ENCODE measurements at regions not wholly inside any gene's neighbourhood (a gene's known extent, or its start where the extent isn't known, plus 50 kb on each side); places are given as distances from the start of the nearest gene placed in this dataset.

DNA sequence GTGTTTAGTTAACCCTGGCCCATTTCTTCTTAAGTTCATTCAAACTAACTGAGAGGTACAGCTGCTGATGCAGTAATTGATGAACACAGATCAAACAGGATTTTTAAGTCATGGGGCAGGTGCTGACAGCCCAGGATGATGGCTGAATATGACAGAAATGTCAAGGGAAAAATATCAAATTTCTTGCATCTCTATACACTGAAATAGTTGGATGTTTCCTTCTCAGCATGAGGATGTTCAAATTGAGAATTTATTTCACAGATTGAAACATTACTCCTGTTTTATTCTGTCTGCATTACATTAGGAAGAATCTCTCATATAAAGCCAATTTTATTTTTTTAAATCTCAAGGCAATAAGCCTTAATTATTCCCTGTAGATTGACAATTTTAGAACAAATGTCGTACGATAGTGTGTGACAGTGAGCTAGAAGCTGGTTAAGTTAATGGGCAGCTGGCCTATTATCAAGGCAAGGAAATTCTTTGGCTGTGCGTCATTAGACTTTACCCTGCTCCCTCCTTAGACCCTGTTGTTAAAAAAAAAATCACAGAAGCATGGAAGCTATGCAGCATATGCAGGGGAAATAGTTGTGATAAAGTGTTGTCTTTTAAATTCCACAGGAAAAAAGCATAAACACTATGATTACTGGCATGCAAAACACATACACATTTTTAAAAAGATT, 183.8 kb upstream of the KCNMB2 start:
- H3K4me1 Mint-ChIP-seq: peaks cover 9% of the 10 kb centered on the region
- H3K27ac Mint-ChIP-seq: no peak overlapping the region
- TF ChIP-seq JAZF1 (CRISPR knock-in tag; IDR thresholded peaks at IDR 0.05): no peak
- ATAC-seq: peak; percentile 60
- peaks cover 8% of the 10 kb centered on the region; the same call in 1 of the 2 replicates for H3K36me3 Mint-ChIP-seq
- peaks cover 13% of the 10 kb centered on the region for H3K9me3 Mint-ChIP-seq
- H3K27me3 Mint-ChIP-seq (ENCODE audit: low read depth): no peaks in the 10 kb centered on the region; the same call in 1 of the 2 replicates
- POLR2A ChIA-PET: no interaction called here
- no peak for DNase-seq (ENCODE audit: low spot score)
- no peak overlapping the region for H3K4me3 Mint-ChIP-seq
- CTCF ChIA-PET: no interaction called here

DNA sequence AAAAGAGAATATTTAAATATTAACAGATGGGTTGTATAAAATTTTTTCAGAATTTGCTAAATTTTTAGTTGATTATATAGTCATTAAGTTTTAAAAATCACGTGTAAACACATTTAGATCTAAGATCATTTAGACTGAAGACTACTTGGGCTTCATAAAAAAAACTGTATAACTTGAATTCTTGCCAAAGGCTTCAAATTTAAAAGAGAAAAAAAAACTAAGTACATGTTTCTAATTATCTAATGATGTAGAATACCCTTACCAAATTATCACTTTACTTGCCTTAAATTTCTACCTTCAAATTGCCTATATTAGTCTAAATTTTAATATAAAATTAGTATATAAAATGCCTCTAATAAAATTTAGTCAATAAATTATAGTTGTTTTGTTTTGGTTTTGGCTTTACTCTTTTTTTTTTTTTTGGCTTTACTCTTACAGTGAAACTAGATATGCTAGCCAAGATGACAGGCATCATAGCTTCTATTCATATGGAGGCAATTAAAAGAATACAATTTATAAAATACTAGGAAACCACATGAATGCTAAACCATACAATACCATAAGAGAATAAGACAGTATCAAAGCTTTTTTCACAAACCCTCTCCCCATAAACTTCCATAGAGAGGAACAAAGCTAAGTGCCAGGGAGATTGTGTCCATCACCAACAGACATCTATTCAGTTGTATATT, 183.1 kb upstream of the KCNMB2 start:
- DNase-seq (ENCODE audit: low spot score) (no peak), ATAC-seq (no peak)
- TF ChIP-seq ZNF416 (CRISPR knock-in tag; IDR thresholded peaks at IDR 0.05): no peak
- TF ChIP-seq NR3C1 (CRISPR knock-in tag; conservative IDR thresholded peaks at IDR 0.05; ENCODE audit: low read depth): no peak
- no peak for TF ChIP-seq GTF2I (CRISPR knock-in tag; conservative IDR thresholded peaks at IDR 0.05)
- TF ChIP-seq, protein P1, sequence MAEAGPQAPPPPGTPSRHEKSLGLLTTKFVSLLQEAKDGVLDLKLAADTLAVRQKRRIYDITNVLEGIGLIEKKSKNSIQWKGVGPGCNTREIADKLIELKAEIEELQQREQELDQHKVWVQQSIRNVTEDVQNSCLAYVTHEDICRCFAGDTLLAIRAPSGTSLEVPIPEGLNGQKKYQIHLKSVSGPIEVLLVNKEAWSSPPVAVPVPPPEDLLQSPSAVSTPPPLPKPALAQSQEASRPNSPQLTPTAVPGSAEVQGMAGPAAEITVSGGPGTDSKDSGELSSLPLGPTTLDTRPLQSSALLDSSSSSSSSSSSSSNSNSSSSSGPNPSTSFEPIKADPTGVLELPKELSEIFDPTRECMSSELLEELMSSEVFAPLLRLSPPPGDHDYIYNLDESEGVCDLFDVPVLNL (CRISPR knock-in tag; IDR thresholded peaks at IDR 0.05; ENCODE audit: borderline replicate concordance, low read depth): no peak
- TF ChIP-seq, protein P2, sequence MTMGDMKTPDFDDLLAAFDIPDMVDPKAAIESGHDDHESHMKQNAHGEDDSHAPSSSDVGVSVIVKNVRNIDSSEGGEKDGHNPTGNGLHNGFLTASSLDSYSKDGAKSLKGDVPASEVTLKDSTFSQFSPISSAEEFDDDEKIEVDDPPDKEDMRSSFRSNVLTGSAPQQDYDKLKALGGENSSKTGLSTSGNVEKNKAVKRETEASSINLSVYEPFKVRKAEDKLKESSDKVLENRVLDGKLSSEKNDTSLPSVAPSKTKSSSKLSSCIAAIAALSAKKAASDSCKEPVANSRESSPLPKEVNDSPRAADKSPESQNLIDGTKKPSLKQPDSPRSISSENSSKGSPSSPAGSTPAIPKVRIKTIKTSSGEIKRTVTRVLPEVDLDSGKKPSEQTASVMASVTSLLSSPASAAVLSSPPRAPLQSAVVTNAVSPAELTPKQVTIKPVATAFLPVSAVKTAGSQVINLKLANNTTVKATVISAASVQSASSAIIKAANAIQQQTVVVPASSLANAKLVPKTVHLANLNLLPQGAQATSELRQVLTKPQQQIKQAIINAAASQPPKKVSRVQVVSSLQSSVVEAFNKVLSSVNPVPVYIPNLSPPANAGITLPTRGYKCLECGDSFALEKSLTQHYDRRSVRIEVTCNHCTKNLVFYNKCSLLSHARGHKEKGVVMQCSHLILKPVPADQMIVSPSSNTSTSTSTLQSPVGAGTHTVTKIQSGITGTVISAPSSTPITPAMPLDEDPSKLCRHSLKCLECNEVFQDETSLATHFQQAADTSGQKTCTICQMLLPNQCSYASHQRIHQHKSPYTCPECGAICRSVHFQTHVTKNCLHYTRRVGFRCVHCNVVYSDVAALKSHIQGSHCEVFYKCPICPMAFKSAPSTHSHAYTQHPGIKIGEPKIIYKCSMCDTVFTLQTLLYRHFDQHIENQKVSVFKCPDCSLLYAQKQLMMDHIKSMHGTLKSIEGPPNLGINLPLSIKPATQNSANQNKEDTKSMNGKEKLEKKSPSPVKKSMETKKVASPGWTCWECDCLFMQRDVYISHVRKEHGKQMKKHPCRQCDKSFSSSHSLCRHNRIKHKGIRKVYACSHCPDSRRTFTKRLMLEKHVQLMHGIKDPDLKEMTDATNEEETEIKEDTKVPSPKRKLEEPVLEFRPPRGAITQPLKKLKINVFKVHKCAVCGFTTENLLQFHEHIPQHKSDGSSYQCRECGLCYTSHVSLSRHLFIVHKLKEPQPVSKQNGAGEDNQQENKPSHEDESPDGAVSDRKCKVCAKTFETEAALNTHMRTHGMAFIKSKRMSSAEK (CRISPR knock-in tag; IDR thresholded peaks at IDR 0.05; ENCODE audit: borderline replicate concordance): no peak
- TF ChIP-seq ZNF396 (CRISPR knock-in tag; IDR thresholded peaks at IDR 0.05; ENCODE audit: borderline replicate concordance): no peak
- no peak for TF ChIP-seq HMGA2 (CRISPR knock-in tag; IDR thresholded peaks at IDR 0.05)
- TF ChIP-seq, protein P3, sequence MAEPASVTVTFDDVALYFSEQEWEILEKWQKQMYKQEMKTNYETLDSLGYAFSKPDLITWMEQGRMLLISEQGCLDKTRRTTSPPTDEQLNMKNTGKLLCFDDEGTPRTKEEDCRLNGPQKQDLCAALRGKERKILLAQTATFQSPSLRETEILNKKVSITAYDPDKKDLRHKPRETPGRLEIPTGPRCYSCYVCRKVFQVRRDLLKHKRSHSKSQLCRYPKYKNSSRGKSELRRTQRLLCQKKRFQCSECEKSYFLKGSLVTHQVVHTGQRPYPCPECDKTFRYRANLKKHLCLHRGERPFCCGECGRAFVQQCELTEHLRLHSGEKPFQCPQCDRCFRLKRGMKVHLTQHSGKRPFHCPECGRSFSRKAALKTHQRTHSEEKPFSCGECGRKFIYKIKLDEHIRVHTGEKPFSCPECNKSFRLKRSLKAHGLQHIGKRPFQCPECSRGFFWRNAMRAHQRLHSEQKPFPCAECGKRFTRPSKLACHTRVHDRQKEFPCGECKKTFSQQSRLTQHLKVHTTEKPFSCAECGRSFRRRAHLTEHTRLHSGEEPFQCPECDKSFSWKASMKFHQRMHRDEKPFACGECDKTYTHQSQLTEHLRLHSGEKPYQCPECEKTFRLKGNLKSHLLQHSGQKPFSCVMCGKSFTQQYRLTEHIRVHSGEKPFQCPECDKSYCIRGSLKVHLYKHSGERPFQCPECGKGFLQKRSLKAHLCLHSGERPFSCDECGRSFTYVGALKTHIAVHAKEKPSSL (CRISPR knock-in tag; conservative IDR thresholded peaks at IDR 0.05): no peak
- TF ChIP-seq ZNF317 (CRISPR knock-in tag; IDR thresholded peaks at IDR 0.05; ENCODE audit: borderline replicate concordance, low read depth): no peak
- no peak for TF ChIP-seq ZNF138 (CRISPR knock-in tag; conservative IDR thresholded peaks at IDR 0.05)
- no peak for TF ChIP-seq TEAD4 (CRISPR knock-in tag; IDR thresholded peaks at IDR 0.05)
- no peak for TF ChIP-seq CREB1 (CRISPR knock-in tag; IDR thresholded peaks at IDR 0.05)
- TF ChIP-seq ZBTB21 (CRISPR knock-in tag; IDR thresholded peaks at IDR 0.05; ENCODE audit: borderline replicate concordance): no peak
- H3K4me1 Mint-ChIP-seq: peaks cover 9% of the 10 kb centered on the region
- no peak overlapping the region for H3K27ac Mint-ChIP-seq
- POLR2A ChIA-PET: no interaction called here
- H3K9me3 Mint-ChIP-seq: peaks cover 13% of the 10 kb centered on the region
- CTCF ChIA-PET: no interaction called here
- H3K27me3 Mint-ChIP-seq (ENCODE audit: low read depth): no peaks in the 10 kb centered on the region; the same call in 1 of the 2 replicates
- H3K36me3 Mint-ChIP-seq: peaks cover 8% of the 10 kb centered on the region; the same call in 1 of the 2 replicates
- H3K4me3 Mint-ChIP-seq: no peak overlapping the region
